ENCODE measurements at regions not wholly inside any gene's neighbourhood (a gene's known extent, or its start where the extent isn't known, plus 50 kb on each side); places are given as distances from the start of the nearest gene placed in this dataset.

DNA sequence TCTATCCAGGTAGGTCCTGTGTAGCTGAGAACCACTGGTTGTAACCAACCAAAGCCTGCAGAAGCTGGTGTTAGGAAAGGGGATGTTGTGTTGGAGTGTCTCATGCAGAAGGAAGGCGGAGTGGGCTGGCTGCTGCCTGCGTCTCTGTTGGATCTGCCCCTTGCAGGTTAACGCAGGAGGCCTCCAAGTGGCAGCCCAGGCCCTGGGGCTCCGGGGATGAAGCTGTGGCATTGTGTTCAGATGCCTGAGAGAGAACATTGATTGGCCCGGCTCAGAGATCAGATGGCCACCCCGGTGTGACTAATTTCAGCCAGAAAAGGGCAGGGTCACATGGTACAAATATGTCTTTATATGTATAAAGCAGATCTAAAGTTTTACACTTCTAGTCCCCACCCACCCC is 216.0 kb downstream of the GLI2 start:
- Histone ChIP-seq H3K27ac (ENCODE audit: low read depth, low read length) (no peak overlapping the region), H3K4me1 (ENCODE audit: control insufficient read depth, insufficient read depth, low read length) (no peaks in the 10 kb centered on the region), H3K9me3 (ENCODE audit: control insufficient read depth, insufficient read depth, low read length) (no peaks in the 10 kb centered on the region), H3K4me3 (ENCODE audit: low read depth, low read length) (no peak overlapping the region), H3K36me3 (ENCODE audit: control insufficient read depth, insufficient read depth, low read length) (peaks cover 40% of the 10 kb centered on the region; the same call in 1 of the 2 replicates), H3K9ac (ENCODE audit: low read depth, low read length) (no peak overlapping the region), H3K27me3 (ENCODE audit: control insufficient read depth, insufficient read depth, low read length) (no peaks in the 10 kb centered on the region)

DNA sequence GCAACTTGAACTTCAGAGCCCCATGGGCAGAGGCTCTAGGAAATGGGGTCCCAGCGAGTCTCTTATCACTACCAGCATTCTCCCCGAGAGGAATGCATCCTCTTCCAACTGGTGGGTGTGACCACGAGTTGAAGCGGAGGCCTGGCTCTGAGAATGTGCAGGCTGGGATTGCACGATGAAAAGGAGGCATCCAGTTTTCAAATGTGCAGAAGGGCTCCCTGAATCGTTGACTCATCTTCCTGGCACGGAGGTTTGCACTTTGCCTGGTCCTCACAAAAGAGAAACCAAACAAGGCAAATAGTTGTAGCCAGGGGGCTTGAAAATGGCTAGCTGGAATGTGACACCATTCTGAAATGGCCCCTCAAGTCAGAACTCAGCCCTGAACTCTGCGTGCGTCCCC is 216.7 kb downstream of the GLI2 start:
- peaks cover 44% of the 10 kb centered on the region; the same call in 1 of the 2 replicates for H3K36me3 ChIP-seq (ENCODE audit: control insufficient read depth, insufficient read depth, low read length)
- no peak overlapping the region for H3K27ac ChIP-seq (ENCODE audit: low read depth, low read length)
- H3K9ac ChIP-seq (ENCODE audit: low read depth, low read length), result no peak overlapping the region
- no peaks in the 10 kb centered on the region for H3K27me3 ChIP-seq (ENCODE audit: control insufficient read depth, insufficient read depth, low read length)
- no peaks in the 10 kb centered on the region for H3K4me1 ChIP-seq (ENCODE audit: control insufficient read depth, insufficient read depth, low read length)
- H3K9me3 ChIP-seq (ENCODE audit: control insufficient read depth, insufficient read depth, low read length), result no peaks in the 10 kb centered on the region
- no peak overlapping the region for H3K4me3 ChIP-seq (ENCODE audit: low read depth, low read length)

DNA sequence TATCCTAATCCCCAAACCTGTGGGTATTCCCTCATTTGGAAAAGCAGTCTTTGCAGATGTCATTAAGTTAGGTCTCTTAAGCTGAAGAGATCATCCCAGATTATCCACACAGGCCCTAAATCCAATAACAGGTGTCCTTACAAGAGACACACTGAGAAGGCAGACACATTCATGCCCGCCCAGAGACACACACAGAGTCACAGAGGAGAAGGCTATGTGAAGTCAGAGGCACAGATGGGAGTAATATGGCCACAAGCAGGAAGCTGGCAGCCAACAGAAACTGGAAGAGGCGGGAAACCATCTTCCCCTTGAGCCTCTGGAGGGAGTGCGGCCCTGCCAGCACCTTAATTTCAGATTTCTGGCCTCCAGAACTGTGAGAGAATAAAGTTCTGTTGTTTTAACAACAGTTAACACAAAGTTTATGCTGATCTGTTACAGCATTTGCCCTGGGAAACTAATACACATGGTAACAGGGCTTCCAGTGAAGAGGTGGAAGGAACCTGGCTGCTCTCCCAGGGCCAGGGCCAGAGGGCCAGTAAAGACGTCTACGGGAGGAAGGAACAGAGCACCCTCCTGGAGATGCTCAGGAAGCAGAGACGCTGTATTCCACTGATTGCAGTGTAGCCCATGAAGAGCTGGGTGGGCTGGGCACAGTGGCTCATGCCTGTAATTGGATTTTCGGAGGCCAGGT is 217.5 kb downstream of the GLI2 start:
- Histone ChIP-seq H3K36me3 (ENCODE audit: control insufficient read depth, insufficient read depth, low read length) (peaks cover 51% of the 10 kb centered on the region; the same call in 1 of the 2 replicates), H3K27ac (ENCODE audit: low read depth, low read length) (no peak overlapping the region), H3K4me1 (ENCODE audit: control insufficient read depth, insufficient read depth, low read length) (no peaks in the 10 kb centered on the region), H3K9ac (ENCODE audit: low read depth, low read length) (no peak overlapping the region), H3K4me3 (ENCODE audit: low read depth, low read length) (no peak overlapping the region), H3K9me3 (ENCODE audit: control insufficient read depth, insufficient read depth, low read length) (no peaks in the 10 kb centered on the region), H3K27me3 (ENCODE audit: control insufficient read depth, insufficient read depth, low read length) (no peaks in the 10 kb centered on the region)

DNA sequence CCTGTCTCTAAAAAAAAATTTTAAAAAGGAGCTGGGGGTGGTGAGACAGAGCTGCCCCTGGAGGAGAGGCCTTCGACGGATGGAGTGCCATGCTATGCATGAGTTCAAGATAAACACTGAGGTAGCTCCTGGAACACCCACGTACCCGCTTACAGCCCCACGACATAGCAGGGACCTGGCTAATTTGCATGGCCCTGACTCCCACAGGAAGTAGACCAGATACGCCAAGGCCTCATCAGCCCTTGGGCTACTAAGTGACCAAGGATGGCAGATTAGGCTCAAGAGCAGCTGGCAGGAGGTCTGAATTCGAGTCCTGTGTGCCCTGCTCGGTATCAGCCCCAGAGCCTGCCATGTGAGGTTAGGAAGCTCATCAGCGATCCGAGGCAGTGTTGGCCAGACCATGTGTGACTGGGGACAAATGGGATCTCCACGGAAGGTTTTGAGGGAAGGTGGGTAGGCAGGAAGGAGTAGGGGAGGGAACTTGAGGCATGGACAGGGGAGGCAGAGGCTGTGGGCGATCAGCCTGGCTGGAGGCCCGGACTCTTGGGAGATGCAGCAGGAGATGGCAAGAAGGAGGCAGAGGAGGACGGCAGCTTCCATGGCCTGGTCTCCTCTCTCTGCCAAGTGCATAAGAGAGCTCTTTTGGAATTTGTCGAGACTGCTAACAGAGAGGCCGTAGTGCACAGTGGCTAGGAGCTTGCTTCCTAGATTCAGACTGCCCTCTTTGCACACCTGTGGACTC is 218.3 kb downstream of the GLI2 start:
- Histone ChIP-seq H3K27ac (ENCODE audit: low read depth, low read length) (no peak overlapping the region), H3K36me3 (ENCODE audit: control insufficient read depth, insufficient read depth, low read length) (peaks cover 52% of the 10 kb centered on the region; the same call in 1 of the 2 replicates), H3K27me3 (ENCODE audit: control insufficient read depth, insufficient read depth, low read length) (no peaks in the 10 kb centered on the region), H3K9ac (ENCODE audit: low read depth, low read length) (no peak overlapping the region), H3K4me1 (ENCODE audit: control insufficient read depth, insufficient read depth, low read length) (no peaks in the 10 kb centered on the region), H3K4me3 (ENCODE audit: low read depth, low read length) (no peak overlapping the region), H3K9me3 (ENCODE audit: control insufficient read depth, insufficient read depth, low read length) (no peaks in the 10 kb centered on the region)

DNA sequence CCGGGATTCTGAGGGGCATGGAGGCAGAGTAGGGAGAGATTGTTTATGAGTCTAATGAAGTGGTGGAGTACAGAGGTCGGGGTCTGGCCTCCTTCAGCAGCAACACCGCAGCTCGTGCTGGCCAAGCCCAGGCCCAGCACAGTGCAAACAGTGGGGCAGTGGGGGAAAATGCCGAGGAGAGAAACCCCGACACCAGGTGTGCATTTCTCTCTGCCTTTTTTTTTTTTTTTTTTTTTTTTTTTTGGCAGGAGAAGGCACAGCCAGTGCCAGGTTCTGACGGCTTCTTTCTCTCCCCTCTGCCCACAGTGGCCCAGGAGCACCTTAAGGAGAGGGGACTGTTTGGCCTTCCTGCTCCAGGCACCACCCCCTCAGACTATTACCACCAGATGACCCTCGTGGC is 219.3 kb downstream of the GLI2 start:
- Histone ChIP-seq H3K4me3 (ENCODE audit: low read depth, low read length) (no peak overlapping the region), H3K27ac (ENCODE audit: low read depth, low read length) (no peak overlapping the region), H3K9ac (ENCODE audit: low read depth, low read length) (no peak overlapping the region), H3K4me1 (ENCODE audit: control insufficient read depth, insufficient read depth, low read length) (no peaks in the 10 kb centered on the region), H3K27me3 (ENCODE audit: control insufficient read depth, insufficient read depth, low read length) (no peaks in the 10 kb centered on the region), H3K36me3 (ENCODE audit: control insufficient read depth, insufficient read depth, low read length) (peaks cover 58% of the 10 kb centered on the region; the same call in 1 of the 2 replicates), H3K9me3 (ENCODE audit: control insufficient read depth, insufficient read depth, low read length) (no peaks in the 10 kb centered on the region)

DNA sequence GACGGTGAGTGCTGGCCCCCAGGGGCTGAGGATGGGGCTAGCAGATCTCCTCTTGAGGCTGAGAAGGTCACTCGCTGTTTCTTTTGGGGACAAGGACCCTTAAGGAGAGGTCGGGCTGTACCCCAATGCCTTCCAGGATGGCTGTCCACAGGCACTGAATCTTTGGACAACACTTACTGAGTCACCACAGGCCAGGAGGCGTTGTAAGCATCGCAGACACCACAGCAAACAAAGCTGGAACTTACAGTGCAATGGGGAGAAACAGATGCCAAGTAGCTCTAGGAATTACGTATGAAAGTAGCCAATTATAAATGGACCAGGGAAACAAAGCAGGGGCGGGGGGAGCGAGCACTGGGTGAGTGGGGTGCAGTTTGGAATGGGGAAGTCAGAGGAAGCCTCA is 219.8 kb downstream of the GLI2 start:
- no peak overlapping the region for H3K27ac ChIP-seq (ENCODE audit: low read depth, low read length)
- H3K9ac ChIP-seq (ENCODE audit: low read depth, low read length), result no peak overlapping the region
- no peak overlapping the region for H3K4me3 ChIP-seq (ENCODE audit: low read depth, low read length)

DNA sequence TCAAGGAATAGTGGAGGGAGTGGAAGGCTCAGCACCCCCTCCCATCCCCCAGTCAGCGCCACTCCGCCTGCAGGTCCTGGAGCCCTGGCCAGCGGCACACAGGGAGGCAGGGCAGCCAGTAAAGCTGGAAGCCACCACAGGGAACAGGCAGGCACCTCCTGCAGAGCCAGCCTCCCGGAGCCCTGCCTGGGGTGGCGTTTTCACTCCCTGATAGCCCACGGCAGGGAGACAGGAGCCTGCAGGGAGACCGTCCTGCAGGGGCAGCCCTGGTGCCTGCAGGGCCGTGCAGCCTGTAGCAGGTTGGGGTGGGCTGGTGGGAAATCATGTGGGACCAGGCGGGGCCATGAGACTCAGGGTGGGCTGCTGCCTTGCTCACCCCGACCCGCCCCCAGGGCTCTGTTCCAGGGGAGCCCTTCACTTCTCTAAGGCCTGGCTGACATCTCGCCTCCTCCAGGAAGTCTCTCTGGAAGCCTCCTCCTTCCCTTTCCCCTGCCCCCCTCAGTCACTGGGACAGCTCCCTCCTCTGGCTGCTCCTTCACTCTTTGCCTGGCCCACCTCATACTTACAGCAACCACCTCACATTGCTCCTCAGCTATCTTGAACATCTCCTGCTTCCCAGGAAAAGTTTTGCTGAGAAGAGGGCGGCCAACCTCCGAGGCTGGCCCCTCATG is 221.0 kb downstream of the GLI2 start:
- H3K27ac ChIP-seq (ENCODE audit: low read depth, low read length), result no peak overlapping the region
- no peaks in the 10 kb centered on the region for H3K4me1 ChIP-seq (ENCODE audit: control insufficient read depth, insufficient read depth, low read length)
- no peak overlapping the region for H3K9ac ChIP-seq (ENCODE audit: low read depth, low read length)
- H3K9me3 ChIP-seq (ENCODE audit: control insufficient read depth, insufficient read depth, low read length), result no peaks in the 10 kb centered on the region
- no peaks in the 10 kb centered on the region for H3K27me3 ChIP-seq (ENCODE audit: control insufficient read depth, insufficient read depth, low read length)
- no peak overlapping the region for H3K4me3 ChIP-seq (ENCODE audit: low read depth, low read length)
- peaks cover 54% of the 10 kb centered on the region; the same call in 1 of the 2 replicates for H3K36me3 ChIP-seq (ENCODE audit: control insufficient read depth, insufficient read depth, low read length)

More for the DNA sequence above, 219.8 kb downstream of the GLI2 start:
- H3K27me3 ChIP-seq (ENCODE audit: control insufficient read depth, insufficient read depth, low read length), result no peaks in the 10 kb centered on the region
- H3K9me3 ChIP-seq (ENCODE audit: control insufficient read depth, insufficient read depth, low read length), result no peaks in the 10 kb centered on the region
- peaks cover 58% of the 10 kb centered on the region; the same call in 1 of the 2 replicates for H3K36me3 ChIP-seq (ENCODE audit: control insufficient read depth, insufficient read depth, low read length)
- no peaks in the 10 kb centered on the region for H3K4me1 ChIP-seq (ENCODE audit: control insufficient read depth, insufficient read depth, low read length)

DNA sequence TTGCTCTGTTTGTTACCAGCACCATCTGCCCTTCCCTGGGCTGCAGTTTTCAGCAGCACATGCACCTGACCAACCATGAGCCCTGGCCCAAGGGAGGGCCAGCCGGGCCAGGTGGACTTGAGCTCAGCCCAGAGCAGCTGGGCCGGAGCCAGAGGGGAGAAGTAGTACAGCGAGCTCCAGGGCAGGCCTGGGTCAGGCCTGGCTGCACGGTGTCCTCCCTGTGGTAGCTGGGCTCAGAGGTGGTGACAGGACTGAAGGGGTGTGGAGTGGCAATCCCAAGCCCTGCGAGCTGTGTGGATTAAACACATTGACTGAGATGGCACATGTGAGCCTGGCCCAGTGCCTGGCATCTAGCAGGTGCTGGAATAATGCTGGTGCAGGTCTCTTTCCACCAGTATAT is 222.2 kb downstream of the GLI2 start:
- Histone ChIP-seq H3K4me1 (ENCODE audit: control insufficient read depth, insufficient read depth, low read length) (no peaks in the 10 kb centered on the region), H3K9me3 (ENCODE audit: control insufficient read depth, insufficient read depth, low read length) (no peaks in the 10 kb centered on the region), H3K27ac (ENCODE audit: low read depth, low read length) (no peak overlapping the region), H3K9ac (ENCODE audit: low read depth, low read length) (no peak overlapping the region), H3K4me3 (ENCODE audit: low read depth, low read length) (no peak overlapping the region), H3K27me3 (ENCODE audit: control insufficient read depth, insufficient read depth, low read length) (no peaks in the 10 kb centered on the region), H3K36me3 (ENCODE audit: control insufficient read depth, insufficient read depth, low read length) (peaks cover 44% of the 10 kb centered on the region; the same call in 1 of the 2 replicates)

DNA sequence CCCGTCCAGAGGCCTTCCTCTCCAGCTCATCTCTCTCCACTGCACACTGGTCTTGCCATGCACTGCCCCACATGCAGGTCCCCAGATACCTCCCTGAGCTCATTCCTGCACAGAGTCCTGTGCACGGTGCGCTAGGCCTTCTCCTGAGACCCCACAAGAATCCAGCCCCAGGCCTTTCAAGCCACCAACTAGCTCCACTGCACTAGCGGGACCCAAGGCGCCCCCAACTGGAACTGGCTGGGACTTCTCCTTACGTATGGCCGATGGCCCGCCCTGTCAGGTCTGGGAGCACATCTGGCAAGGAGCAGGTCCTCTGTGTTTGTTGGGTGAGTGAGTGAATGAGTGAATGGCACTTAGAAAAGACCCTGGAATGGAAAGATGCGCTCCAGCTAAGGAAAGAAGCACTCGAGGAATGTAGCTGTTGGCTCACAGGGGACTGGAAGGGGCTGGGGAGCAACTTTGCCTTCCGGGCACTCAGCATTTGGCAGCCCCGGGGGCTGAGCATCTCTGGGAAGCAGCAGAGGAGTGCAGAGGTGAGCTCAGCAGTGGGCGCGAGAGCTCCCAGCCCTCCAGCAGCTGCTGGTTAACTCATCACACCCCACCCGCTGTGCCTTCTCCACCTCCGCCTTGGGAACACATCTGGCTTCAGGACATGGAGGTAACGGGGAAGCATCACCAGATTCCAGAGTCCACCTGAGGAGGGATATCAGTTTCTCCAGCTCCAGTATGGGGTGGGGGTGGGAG is 223.1 kb downstream of the GLI2 start:
- H3K9me3 ChIP-seq (ENCODE audit: control insufficient read depth, insufficient read depth, low read length), result no peaks in the 10 kb centered on the region
- no peak overlapping the region for H3K9ac ChIP-seq (ENCODE audit: low read depth, low read length)
- no peaks in the 10 kb centered on the region for H3K27me3 ChIP-seq (ENCODE audit: control insufficient read depth, insufficient read depth, low read length)
- no peaks in the 10 kb centered on the region for H3K4me1 ChIP-seq (ENCODE audit: control insufficient read depth, insufficient read depth, low read length)
- no peak overlapping the region for H3K27ac ChIP-seq (ENCODE audit: low read depth, low read length)
- H3K36me3 ChIP-seq (ENCODE audit: control insufficient read depth, insufficient read depth, low read length), result peaks cover 37% of the 10 kb centered on the region; the same call in 1 of the 2 replicates
- H3K4me3 ChIP-seq (ENCODE audit: low read depth, low read length), result no peak overlapping the region

DNA sequence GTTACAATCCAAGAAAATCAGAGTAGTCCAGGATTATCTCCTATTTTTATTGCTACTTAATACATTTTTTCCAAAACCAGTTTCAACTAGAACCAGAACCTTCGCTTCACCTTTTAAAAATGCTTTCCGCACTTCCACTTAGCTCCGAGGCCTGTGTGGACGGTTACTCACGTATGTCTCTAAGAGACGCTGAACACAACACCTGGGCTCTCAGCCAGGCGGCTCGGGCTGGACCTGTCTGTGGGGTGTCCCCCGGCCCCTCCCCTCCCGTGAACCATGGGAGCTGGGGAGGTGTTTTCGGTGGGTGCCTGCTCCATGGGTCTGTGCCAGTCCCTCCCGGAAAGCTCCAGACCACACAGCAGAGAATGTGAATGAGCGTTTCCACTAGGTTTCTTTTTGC is 223.8 kb downstream of the GLI2 start:
- Histone ChIP-seq H3K27ac (ENCODE audit: low read depth, low read length) (no peak overlapping the region), H3K36me3 (ENCODE audit: control insufficient read depth, insufficient read depth, low read length) (peaks cover 31% of the 10 kb centered on the region; the same call in 1 of the 2 replicates), H3K9ac (ENCODE audit: low read depth, low read length) (no peak overlapping the region), H3K4me3 (ENCODE audit: low read depth, low read length) (no peak overlapping the region), H3K9me3 (ENCODE audit: control insufficient read depth, insufficient read depth, low read length) (no peaks in the 10 kb centered on the region), H3K4me1 (ENCODE audit: control insufficient read depth, insufficient read depth, low read length) (no peaks in the 10 kb centered on the region), H3K27me3 (ENCODE audit: control insufficient read depth, insufficient read depth, low read length) (no peaks in the 10 kb centered on the region)

Data from HUES48 (cell line).